HG03342 (cell line): ENCODE measurements at regions not wholly inside any gene's neighbourhood (a gene's known extent, or its start where the extent isn't known, plus 50 kb on each side); places are given as distances from the start of the nearest gene placed in this dataset.
A peak's percentile ranks its signal among the peaks of the same experiment; 100 is the strongest.
"Not testable (repeated sequence)": the region's sequence is repeated elsewhere in the genome, so short reads cannot be mapped to it uniquely, and the experiment has no call there.

Source experiments
- ATAC-seq: cut with Tn5 transposase; IDR thresholded peaks from one replicate; pipeline ENCODE4 v1.9.1; 2021; ENCODE audit warnings: mild to moderate bottlenecking, moderate library complexity; ENCODE audit not compliant: unreplicated experiment

- no peak for ATAC-seq
These were observed 110.1 kb upstream of the ZNF746 start for GRCh38 chr7:149607683-149608082.

GRCh38 chr7:149606826-149607225 lies 109.2 kb upstream of the ZNF746 start:
- no peak for ATAC-seq

GRCh38 chr7:149605696-149606095 lies 108.1 kb upstream of the ZNF746 start:
- ATAC-seq: no peak

GRCh38 chr7:149604521-149604920 lies 106.9 kb upstream of the ZNF746 start:
- no peak for ATAC-seq

GRCh38 chr7:149600669-149601330 lies 103.2 kb upstream of the ZNF746 start:
- ATAC-seq: peak; percentile 94

GRCh38 chr7:149599636-149600206 lies 102.1 kb upstream of the ZNF746 start:
- no peak for ATAC-seq

GRCh38 chr7:149598721-149599308 lies 101.2 kb upstream of the ZNF746 start:
- peak; percentile 32 for ATAC-seq

- not testable (repeated sequence) for ATAC-seq
These were observed 100.2 kb upstream of the ZNF746 start for GRCh38 chr7:149597789-149598188.

GRCh38 chr7:149595541-149595940 lies 97.9 kb upstream of the ZNF746 start:
- ATAC-seq: no peak

GRCh38 chr7:149595078-149595477 lies 97.5 kb upstream of the ZNF746 start:
- no peak for ATAC-seq

- ATAC-seq: no peak
These were observed 91.3 kb upstream of the ZNF746 start for GRCh38 chr7:149588930-149589329.

- ATAC-seq: no peak
These were observed 89.3 kb upstream of the ZNF746 start for GRCh38 chr7:149586646-149587645.

- no peak for ATAC-seq
These were observed 86.9 kb upstream of the ZNF746 start for GRCh38 chr7:149584530-149584929.

GRCh38 chr7:149584009-149584408 lies 86.4 kb upstream of the ZNF746 start:
- no peak for ATAC-seq

GRCh38 chr7:149580328-149580727 lies 82.7 kb upstream of the ZNF746 start:
- ATAC-seq: no peak

GRCh38 chr7:149579365-149579764 lies 81.8 kb upstream of the ZNF746 start:
- not testable (repeated sequence) for ATAC-seq

GRCh38 chr7:149574428-149574827 lies 76.8 kb upstream of the ZNF746 start:
- ATAC-seq: not testable (repeated sequence)

- ATAC-seq: no peak
These were observed 75.9 kb upstream of the ZNF746 start for GRCh38 chr7:149573519-149573918.

GRCh38 chr7:149572920-149573319 lies 75.3 kb upstream of the ZNF746 start:
- not testable (repeated sequence) for ATAC-seq

- ATAC-seq: no peak
These were observed 73.2 kb upstream of the ZNF746 start for GRCh38 chr7:149570784-149571183.

- no peak for ATAC-seq
These were observed 72.3 kb upstream of the ZNF746 start for GRCh38 chr7:149569726-149570422.
